NOMO-1 (cell line): ENCODE measurements at regions not wholly inside any gene's neighbourhood (a gene's known extent, or its start where the extent isn't known, plus 50 kb on each side); places are given as distances from the start of the nearest gene placed in this dataset.
A peak's percentile ranks its signal among the peaks of the same experiment; 100 is the strongest.
"Not testable (repeated sequence)": the region's sequence is repeated elsewhere in the genome, so short reads cannot be mapped to it uniquely, and the experiment has no call there.

Experiments
- DNase-seq, 2 experiments: peaks; one replicate each; lab custom pipeline; 2025; ENCODE audit not compliant: unreplicated experiment in 2 of 2; lab: John Stamatoyannopoulos, UW

DNA sequence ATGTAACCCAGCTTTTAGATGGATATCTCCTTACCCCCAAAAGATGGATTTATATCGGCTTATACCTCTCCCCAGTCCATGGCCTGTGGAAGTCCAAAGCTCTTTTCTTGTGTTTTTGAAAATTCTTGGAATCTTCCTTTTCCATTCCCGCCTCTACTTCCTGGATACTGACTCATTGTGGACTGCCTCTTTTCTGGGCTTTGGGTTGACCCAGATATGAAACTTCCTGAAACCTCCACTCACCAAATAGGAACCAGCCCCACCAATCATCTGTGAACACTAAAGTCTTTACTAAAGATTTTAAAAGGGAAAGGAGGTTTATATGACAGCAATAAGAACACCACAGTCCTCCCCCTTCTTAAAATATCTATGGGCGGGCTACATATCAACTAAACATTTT lies 163.4 kb upstream of the SYN3 start:
- DNase-seq, result no peak

GRCh38 chr22:33220476-33221080 lies 162.4 kb upstream of the SYN3 start:
- DNase-seq, result no peak

GRCh38 chr22:33219648-33220384 lies 161.6 kb upstream of the SYN3 start:
- DNase-seq, result no peak

GRCh38 chr22:33213383-33214075 lies 155.3 kb upstream of the SYN3 start:
- DNase-seq, result no peak

- DNase-seq, result peak; percentile 42 to 44
These were observed 152.0 kb upstream of the SYN3 start for GRCh38 chr22:33209930-33210784.

DNA sequence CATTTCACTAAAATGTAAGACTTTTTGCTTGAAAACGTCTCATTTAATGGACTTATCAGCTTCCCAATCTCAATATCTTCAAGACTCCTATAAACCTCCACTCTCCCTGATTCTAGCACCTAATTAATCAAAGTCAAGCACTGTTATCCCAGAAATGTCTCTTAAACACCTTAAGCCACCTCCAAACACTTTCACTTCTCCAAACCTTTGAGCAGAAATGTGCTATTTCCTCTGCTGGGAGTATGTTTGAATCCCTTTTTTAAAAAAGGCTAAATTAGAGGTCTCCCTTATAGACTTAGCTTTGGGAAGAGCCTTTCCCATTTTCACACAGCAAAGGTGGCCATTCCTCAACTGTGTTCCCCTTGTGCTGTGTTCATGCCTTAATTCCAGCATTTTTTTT lies 146.2 kb upstream of the SYN3 start:
- no peak for DNase-seq

DNA sequence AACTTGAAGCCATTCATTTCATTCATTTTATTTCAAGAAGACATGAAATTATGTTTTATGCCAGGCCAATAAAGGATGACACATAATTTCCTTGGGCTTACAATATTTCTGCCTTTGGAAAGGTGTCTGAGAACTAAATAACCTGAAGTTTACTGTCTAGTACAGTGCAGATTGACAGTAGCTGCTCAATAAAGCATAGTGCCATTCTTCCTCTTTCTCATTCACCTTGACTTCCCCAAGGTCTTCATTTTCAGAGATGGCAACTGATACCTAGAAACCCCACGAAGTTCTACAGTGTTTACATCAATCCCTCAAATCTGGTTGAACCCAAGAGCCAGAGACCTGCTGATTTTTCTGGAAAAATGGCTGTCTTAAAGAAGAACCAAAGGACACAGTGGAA lies 144.3 kb upstream of the SYN3 start:
- no peak for DNase-seq

DNA sequence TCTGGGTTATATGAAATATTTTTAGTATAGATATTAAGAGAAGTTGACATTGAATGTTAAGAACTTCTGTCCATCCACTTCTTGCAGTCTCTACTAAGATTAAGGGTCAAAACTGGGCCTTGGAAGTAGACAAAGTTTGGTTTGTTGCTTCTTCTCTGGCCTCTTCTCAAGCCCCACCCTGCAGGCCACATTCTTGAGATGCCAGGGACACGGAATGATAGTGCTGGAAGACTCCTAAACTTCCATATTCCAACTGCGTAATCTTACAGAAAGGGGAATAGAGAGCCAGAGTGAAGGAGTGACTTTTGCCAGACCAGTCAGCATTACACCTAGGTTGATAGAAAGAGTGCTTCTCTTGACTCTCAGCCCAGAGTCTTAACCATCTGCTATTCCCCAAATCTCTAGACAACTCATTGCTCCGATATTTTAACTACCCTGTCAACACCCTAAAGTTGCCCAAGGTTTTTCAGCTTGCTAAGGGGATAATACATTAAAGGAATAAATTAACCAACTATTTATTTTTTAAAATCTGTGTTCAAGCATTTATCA lies 136.4 kb upstream of the SYN3 start:
- no peak for DNase-seq

GRCh38 chr22:33192156-33192555 lies 134.0 kb upstream of the SYN3 start:
- no peak for DNase-seq

GRCh38 chr22:33188326-33188725 lies 130.1 kb upstream of the SYN3 start:
- DNase-seq, result no peak

- no peak for DNase-seq
These were observed 128.6 kb upstream of the SYN3 start for GRCh38 chr22:33186816-33187215.

- no peak for DNase-seq
These were observed 122.2 kb upstream of the SYN3 start for GRCh38 chr22:33180356-33180755.

DNA sequence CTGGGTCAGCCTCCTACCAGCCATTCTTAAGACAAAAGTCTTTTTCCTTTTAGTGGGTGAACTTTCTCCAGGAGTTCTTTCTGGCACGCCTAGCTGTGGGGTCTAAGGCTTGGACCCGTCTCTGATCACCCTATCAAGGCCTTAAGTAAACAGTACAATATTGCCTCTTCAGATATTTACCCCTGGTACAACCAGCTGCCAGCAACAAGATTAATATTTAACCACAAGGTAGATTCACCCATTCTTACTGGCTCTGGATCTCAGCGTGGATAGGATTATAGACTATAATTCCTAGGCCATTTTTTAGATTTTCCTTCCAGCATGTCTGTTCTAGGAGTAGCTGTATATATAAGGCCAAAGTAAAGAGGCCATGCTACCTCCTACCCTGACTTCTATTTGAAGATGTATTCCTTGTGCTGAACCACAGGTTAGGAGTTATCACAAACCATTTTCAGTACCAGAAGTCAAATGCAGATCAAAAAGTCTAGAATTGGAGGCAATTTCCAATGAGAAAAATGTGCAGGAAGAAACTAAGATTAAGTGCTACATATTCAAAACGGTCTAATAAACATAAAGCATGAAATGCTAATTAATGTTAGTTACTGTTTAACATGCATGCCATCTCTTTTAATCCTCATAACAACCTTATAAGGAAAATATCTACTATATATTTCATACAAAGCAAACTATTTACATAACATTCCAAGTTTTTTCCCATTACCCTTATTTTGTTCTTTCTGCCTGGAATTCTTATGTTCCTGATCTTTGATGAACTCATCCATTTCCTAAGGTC lies 110.0 kb upstream of the SYN3 start:
- DNase-seq, result no peak

DNA sequence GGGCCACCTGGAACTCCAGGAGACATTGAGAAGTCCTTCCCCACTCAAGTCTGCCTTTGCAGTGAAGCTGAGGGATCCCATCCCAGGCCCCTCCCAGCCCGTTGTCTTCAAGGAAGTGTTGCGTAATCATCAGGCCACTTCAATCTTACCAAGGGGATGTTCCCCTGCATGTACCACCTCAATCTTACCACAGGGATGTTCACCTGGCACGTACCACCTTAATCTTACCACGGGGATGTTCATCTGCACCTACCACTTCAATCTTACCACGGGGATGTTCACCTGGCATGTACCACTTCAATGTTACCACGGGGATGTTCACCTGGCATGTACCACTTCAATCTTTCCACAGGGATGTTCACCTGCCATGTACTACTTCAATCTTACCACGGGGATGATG lies 108.0 kb upstream of the SYN3 start:
- no peak for DNase-seq

DNA sequence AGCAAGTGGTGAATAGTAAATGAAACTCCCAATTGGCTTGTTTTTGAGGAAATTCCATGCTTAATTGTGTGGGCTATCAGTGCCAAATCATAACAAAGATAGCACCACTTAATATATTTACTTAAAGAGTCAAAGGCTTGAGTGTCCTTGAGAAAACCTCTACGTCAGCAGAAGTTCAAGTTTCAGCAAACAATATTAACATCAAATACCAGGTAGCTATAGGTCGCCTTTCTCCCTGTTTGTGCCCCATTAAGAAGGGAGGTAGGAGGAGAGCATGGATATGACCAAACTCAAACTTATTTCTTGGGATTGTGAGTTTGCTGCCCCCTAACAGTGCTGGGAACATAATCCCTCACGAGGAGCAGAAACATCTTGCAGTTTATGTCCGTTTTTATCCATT lies 105.6 kb upstream of the SYN3 start:
- DNase-seq, result no peak

- no peak for DNase-seq
These were observed 104.0 kb upstream of the SYN3 start for GRCh38 chr22:33162196-33162595.

DNA sequence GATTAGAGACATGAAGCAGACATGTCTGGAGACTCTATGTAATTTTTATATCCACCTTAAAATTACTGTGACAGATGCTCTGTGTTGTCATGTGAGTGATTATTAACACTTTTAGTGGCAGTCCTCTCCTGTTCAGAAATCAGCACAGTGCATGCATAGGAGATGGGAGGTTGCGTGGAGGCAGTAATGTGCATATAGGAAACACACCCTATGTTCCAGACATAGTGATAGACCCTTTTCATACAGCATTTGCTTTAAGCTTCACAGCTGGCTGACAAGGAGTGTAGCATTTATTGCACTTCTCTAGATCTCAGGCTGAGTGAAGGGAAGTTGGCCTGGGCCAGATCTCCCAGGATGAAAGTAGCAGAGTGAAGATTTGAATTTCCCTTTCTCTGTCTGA lies 102.3 kb upstream of the SYN3 start:
- no peak for DNase-seq

- DNase-seq, result not testable (repeated sequence)
These were observed 96.8 kb upstream of the SYN3 start for GRCh38 chr22:33154967-33155366.

GRCh38 chr22:33149611-33150010 lies 91.4 kb upstream of the SYN3 start:
- no peak for DNase-seq

DNA sequence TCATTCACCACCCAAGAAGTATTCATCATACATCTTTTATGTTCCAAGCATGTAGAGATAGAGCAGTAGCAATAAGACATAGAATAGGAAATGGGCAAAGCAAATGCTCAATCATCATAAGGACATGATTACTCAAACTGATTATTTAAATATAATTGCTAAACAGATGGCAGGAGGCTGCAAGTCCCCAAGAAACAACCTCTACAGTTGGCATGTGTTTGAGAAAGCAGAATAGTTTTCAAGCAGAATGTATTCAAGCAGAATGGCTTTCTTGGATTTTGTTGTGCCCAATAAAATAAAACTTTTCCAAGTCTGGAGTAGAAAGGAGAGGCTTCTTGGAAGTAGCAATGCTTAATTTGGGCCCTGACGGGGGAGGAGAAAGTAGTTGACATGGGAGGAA lies 86.5 kb upstream of the SYN3 start:
- no peak for DNase-seq
